A549 (cell line): ENCODE measurements at regions not wholly inside any gene's neighbourhood (a gene's known extent, or its start where the extent isn't known, plus 50 kb on each side); places are given as distances from the start of the nearest gene placed in this dataset.

Experiments used
- CHD2 ChIP-seq: fragments of 150-350 bp; IDR thresholded peaks from 2 replicates; pipeline ENCODE4 v1.6.1; 2014; ENCODE audit warnings: low read length; ENCODE audit not compliant: partially characterized antibody
- CTCF ChIP-seq: fragments of >200 bp; sonication (Bioruptor Twin); formaldehyde crosslinking; IDR thresholded peaks from 3 replicates; pipeline ENCODE4 v1.5.1; 2016
- EHMT2 ChIP-seq: fragments of 200-600 bp; sonication (generic); IDR thresholded peaks from 2 replicates; pipeline ENCODE4 v1.6.1; 2016; ENCODE audit warnings: antibody characterized with exemption, low read depth, mild to moderate bottlenecking, moderate library complexity
- EP300 ChIP-seq, 2 experiments: fragments of >200 bp; sonication (Bioruptor Twin); formaldehyde crosslinking; IDR thresholded peaks; 2 replicates in 1 of 2; 3 replicates in 1 of 2; pipeline ENCODE4 v1.6.1; 2016 to 2017
- HDAC2 ChIP-seq: fragments of 200-600 bp; sonication (generic); IDR thresholded peaks from 2 replicates; pipeline ENCODE4 v1.6.1; 2016
- KDM5A ChIP-seq: fragments of 200-600 bp; sonication (generic); IDR thresholded peaks from 2 replicates; pipeline ENCODE4 v1.6.1; 2016; ENCODE audit warnings: antibody characterized with exemption, mild to moderate bottlenecking
- MAZ ChIP-seq: fragments of 150-350 bp; IDR thresholded peaks from 2 replicates; pipeline ENCODE4 v1.6.1; 2014; ENCODE audit warnings: antibody characterized with exemption, low read depth, low read length, borderline replicate concordance
- PBX3 ChIP-seq: IDR thresholded peaks from 2 replicates; pipeline ENCODE4 v1.6.1; 2012
- POLR2A ChIP-seq: IDR thresholded peaks from 2 replicates; pipeline ENCODE4 v1.6.1; 2012; ENCODE audit warnings: mild to moderate bottlenecking, low read length
- POLR2AphosphoS2 ChIP-seq: conservative IDR thresholded peaks from 2 replicates; pipeline ENCODE4 v1.6.1; 2012; ENCODE audit warnings: low read length, improper control_type of control experiment, inconsistent platforms
- SMC3 ChIP-seq: fragments of >200 bp; sonication (Bioruptor Twin); formaldehyde crosslinking; IDR thresholded peaks from 3 replicates; pipeline ENCODE4 v1.6.1; 2018; ENCODE audit warnings: inconsistent platforms
- SREBF2 ChIP-seq: fragments of 450-650 bp; IDR thresholded peaks from 2 replicates; pipeline ENCODE4 v1.6.1; 2014; ENCODE audit warnings: mild to moderate bottlenecking, moderate library complexity

GRCh38 chr13:106685143-106685542 is 117.2 kb upstream of the ARGLU1 start:
- no peak for TF ChIP-seq POLR2A
- no peak for TF ChIP-seq SREBF2
- no peak for TF ChIP-seq EHMT2
- no peak for TF ChIP-seq HDAC2
- no peak for TF ChIP-seq PBX3
- no peak for TF ChIP-seq CTCF
- TF ChIP-seq SMC3: no peak
- TF ChIP-seq EP300 (IDR thresholded peaks at IDR 0.05): no peak
- no peak for TF ChIP-seq CHD2
- no peak for TF ChIP-seq KDM5A
- TF ChIP-seq POLR2AphosphoS2: no peak
- TF ChIP-seq MAZ: no peak
